H1 (cell line): ENCODE measurements at regions not wholly inside any gene's neighbourhood (a gene's known extent, or its start where the extent isn't known, plus 50 kb on each side); places are given as distances from the start of the nearest gene placed in this dataset.

ENCODE experiments used
- BCL11A ChIP-seq, 2 experiments: IDR thresholded peaks; one replicate each; pipeline ENCODE4 v1.6.1; 2011; ENCODE audit warnings: low read depth in 2 of 2, low read length in 2 of 2, mild to moderate bottlenecking in 2 of 2
- EP300 ChIP-seq, 2 experiments: IDR thresholded peaks; 1 replicate in 1 of 2; 2 replicates in 1 of 2; pipeline ENCODE4 v1.6.1; 2011 to 2012; ENCODE audit warnings: low read depth in 2 of 2, low read length in 2 of 2, mild to moderate bottlenecking in 2 of 2, borderline replicate concordance in 1 of 2, inconsistent platforms in 1 of 2, moderate library complexity in 1 of 2
- HDAC6 ChIP-seq: IDR thresholded peaks from one replicate; pipeline ENCODE4 v1.7.1; 2012; ENCODE audit warnings: low read depth, mild to moderate bottlenecking, inconsistent platforms, low read length, moderate library complexity
- MAX ChIP-seq: IDR thresholded peaks from 2 replicates; pipeline ENCODE4 v1.6.1; 2012; ENCODE audit warnings: inconsistent platforms
- NANOG ChIP-seq: IDR thresholded peaks from 2 replicates; pipeline ENCODE4 v1.6.1; 2011; ENCODE audit warnings: low read length, low read depth, mild to moderate bottlenecking, inconsistent platforms; ENCODE audit not compliant: insufficient read depth, poor library complexity, severe bottlenecking
- TAF1 ChIP-seq: IDR thresholded peaks from 2 replicates; pipeline ENCODE4 v1.6.1; 2011; ENCODE audit warnings: mild to moderate bottlenecking, low read depth, low read length
- TAF7 ChIP-seq: optimal IDR thresholded peaks from 2 replicates; pipeline ENCODE3; 2011; ENCODE audit warnings: low read depth, mild to moderate bottlenecking, inconsistent platforms, low read length, moderate library complexity, borderline replicate concordance
- USF2 ChIP-seq: IDR thresholded peaks from 2 replicates; pipeline ENCODE4 v1.6.1; 2011; ENCODE audit warnings: low read length, improper control_type of control experiment

GRCh38 chr4:100926039-100926717 lies 408.4 kb upstream of the EMCN start (continued):
- TF ChIP-seq TAF7, result no peak
- TF ChIP-seq BCL11A (IDR thresholded peaks at IDR 0.05; ENCODE audit: low read depth in 2 of 2, low read length in 2 of 2), result no peak
- no peak for TF ChIP-seq HDAC6
- no peak for TF ChIP-seq EP300 (IDR thresholded peaks at IDR 0.05; ENCODE audit: borderline replicate concordance in 1 of 2, low read depth in 2 of 2, low read length in 2 of 2)
- TF ChIP-seq NANOG, result no peak
- TF ChIP-seq TAF1, result no peak
- TF ChIP-seq MAX, result no peak
- no peak for TF ChIP-seq USF2
